ENCODE measurements at regions not wholly inside any gene's neighbourhood (a gene's known extent, or its start where the extent isn't known, plus 50 kb on each side); places are given as distances from the start of the nearest gene placed in this dataset.

DNA sequence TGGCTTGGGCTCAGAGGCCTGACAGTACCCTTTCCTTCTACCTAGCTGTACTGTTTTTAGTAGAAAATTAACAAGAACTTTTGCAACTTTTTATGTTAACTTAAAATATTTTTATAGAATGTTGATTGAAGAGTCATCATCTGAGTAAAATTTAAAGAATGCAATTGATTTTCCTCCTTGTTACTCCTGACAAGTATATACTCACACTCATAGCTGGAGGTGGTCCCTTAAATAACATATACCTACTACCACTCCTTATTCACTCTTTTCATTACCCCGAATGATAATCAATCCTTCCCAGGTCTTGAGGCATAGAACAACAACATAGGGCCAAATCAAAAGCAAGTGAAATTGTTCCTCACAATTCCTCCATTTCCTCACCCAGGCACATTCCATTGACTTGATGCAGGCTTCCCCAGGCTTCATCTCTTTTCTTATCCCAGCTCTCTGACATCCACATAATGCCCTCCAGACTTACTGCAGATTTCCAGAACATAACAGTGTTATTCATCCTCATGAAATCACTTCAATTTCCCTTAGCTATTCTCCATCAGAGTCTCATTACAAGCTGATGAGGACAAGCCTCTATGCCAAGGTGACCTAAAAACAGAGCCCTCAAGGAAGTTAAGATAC lies 73.2 kb upstream of the ANXA10 start:
- intact Hi-C loops (cut with micrococcal nuclease), result no loop called here
- no peak overlapping the region for H3K9ac ChIP-seq (ENCODE audit: low read length)
- ATAC-seq, result no peak
- H3K27ac ChIP-seq (ENCODE audit: low read depth, low read length), result no peak overlapping the region
- H3K4me3 ChIP-seq (replicated peaks in 1 of 2; ENCODE audit: low read depth in 1 of 2, low read length in 2 of 2), result no peak overlapping the region
- no peaks in the 10 kb centered on the region for H3K27me3 ChIP-seq (ENCODE audit: insufficient read depth, low read length)
- H3K9me2 ChIP-seq (ENCODE audit: insufficient read depth), result no peaks in the 10 kb centered on the region
- CTCF ChIA-PET, result no interaction called here
- H4K20me1 ChIP-seq (ENCODE audit: insufficient read depth), result no peaks in the 10 kb centered on the region
- RAD21 ChIA-PET (ENCODE audit: low non-redundant PET in 1 of 2, low total read pairs in 2 of 2, uncharacterized antibody in 2 of 2, unreplicated experiment in 2 of 2), result no interaction called here
- peak overlapping the region; percentile 17 for H2AFZ ChIP-seq (ENCODE audit: low read depth, low read length, poor library complexity, severe bottlenecking)
- BruUV-seq (replicated peaks), result no TSS peak
- DNase-seq (ENCODE audit: low read depth, low spot score), result no peak
- H3K79me2 ChIP-seq (ENCODE audit: insufficient read depth, low read length), result no peaks in the 10 kb centered on the region
- peaks cover 0 to 7% of the 10 kb centered on the region in 2 experiments; a peak in 2 of 4 replicates for H3K4me1 ChIP-seq (ENCODE audit: control insufficient read depth in 1 of 2, insufficient read depth in 2 of 2, low read length in 2 of 2)
- H3K4me2 ChIP-seq (ENCODE audit: low read length), result no peak overlapping the region
- no peak for TF ChIP-seq ZBTB33 (IDR thresholded peaks at IDR 0.05; ENCODE audit: extremely low read depth, insufficient replicate concordance, low read length)
- TF ChIP-seq SP1 (IDR thresholded peaks at IDR 0.05; ENCODE audit: low read depth), result no peak
- TF ChIP-seq, protein P1, sequence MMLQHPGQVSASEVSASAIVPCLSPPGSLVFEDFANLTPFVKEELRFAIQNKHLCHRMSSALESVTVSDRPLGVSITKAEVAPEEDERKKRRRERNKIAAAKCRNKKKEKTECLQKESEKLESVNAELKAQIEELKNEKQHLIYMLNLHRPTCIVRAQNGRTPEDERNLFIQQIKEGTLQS (IDR thresholded peaks at IDR 0.05), result no peak
- no peaks in the 10 kb centered on the region for H3K36me3 ChIP-seq (ENCODE audit: control insufficient read depth in 1 of 2, insufficient read depth in 2 of 2, low read length in 2 of 2)
- POLR2A ChIA-PET, result no interaction called here
- peaks cover 0 to 2% of the 10 kb centered on the region in 2 experiments; a peak in 1 of 4 replicates for H3K9me3 ChIP-seq (ENCODE audit: control insufficient read depth in 1 of 2, insufficient read depth in 1 of 2, low read depth in 1 of 2, low read length in 2 of 2)

GRCh38 chr4:168019921-168020320 lies 72.4 kb upstream of the ANXA10 start:
- H3K79me2 ChIP-seq (ENCODE audit: insufficient read depth, low read length), result no peaks in the 10 kb centered on the region
- H3K4me2 ChIP-seq (ENCODE audit: low read length), result no peak overlapping the region
- ChIA-PET POLR2A (no interaction called here), CTCF (no interaction called here), RAD21 (ENCODE audit: low non-redundant PET in 1 of 2, low total read pairs in 2 of 2, uncharacterized antibody in 2 of 2, unreplicated experiment in 2 of 2) (no interaction called here)
- peak overlapping the region; percentile 32 for H2AFZ ChIP-seq (ENCODE audit: low read depth, low read length, poor library complexity, severe bottlenecking)
- H3K4me3 ChIP-seq (replicated peaks in 1 of 2; ENCODE audit: low read depth in 1 of 2, low read length in 2 of 2), result no peak overlapping the region
- ATAC-seq, result no peak
- H3K27me3 ChIP-seq (ENCODE audit: insufficient read depth, low read length), result no peaks in the 10 kb centered on the region
- TF ChIP-seq RAD21 (IDR thresholded peaks at IDR 0.05; ENCODE audit: low read depth) (no peak), EZH2 (IDR thresholded peaks at IDR 0.05) (no peak)
- peaks cover 0 to 7% of the 10 kb centered on the region in 2 experiments; a peak in 2 of 4 replicates for H3K4me1 ChIP-seq (ENCODE audit: control insufficient read depth in 1 of 2, insufficient read depth in 2 of 2, low read length in 2 of 2)
- peaks cover 0 to 2% of the 10 kb centered on the region in 2 experiments; a peak in 1 of 4 replicates for H3K9me3 ChIP-seq (ENCODE audit: control insufficient read depth in 1 of 2, insufficient read depth in 1 of 2, low read depth in 1 of 2, low read length in 2 of 2)
- no peak overlapping the region for H3K27ac ChIP-seq (ENCODE audit: low read depth, low read length)
- no peaks in the 10 kb centered on the region for H3K9me2 ChIP-seq (ENCODE audit: insufficient read depth)
- H3K9ac ChIP-seq (ENCODE audit: low read length), result no peak overlapping the region
- DNase-seq (ENCODE audit: low read depth, low spot score), result no peak
- intact Hi-C loops (cut with micrococcal nuclease), result no loop called here
- BruUV-seq (replicated peaks), result no TSS peak
- no peaks in the 10 kb centered on the region for H4K20me1 ChIP-seq (ENCODE audit: insufficient read depth)
- H3K36me3 ChIP-seq (ENCODE audit: control insufficient read depth in 1 of 2, insufficient read depth in 2 of 2, low read length in 2 of 2), result no peaks in the 10 kb centered on the region

All from HCT116 (cell line).